ENCODE measurements at regions not wholly inside any gene's neighbourhood (a gene's known extent, or its start where the extent isn't known, plus 50 kb on each side); places are given as distances from the start of the nearest gene placed in this dataset.

- DNase-seq (ENCODE audit: low spot score): no peak
- no peaks in the 10 kb centered on the region for H3K4me1 ChIP-seq (ENCODE audit: control insufficient read depth in 4 of 4, insufficient read depth in 4 of 4, low read length in 3 of 4)
- H3K27me3 ChIP-seq (ENCODE audit: control insufficient read depth in 4 of 4, insufficient read depth in 4 of 4, low read length in 3 of 4): no peaks in the 10 kb centered on the region
- H3K4me3 ChIP-seq (ENCODE audit: low read depth in 1 of 3, low read length in 3 of 3): no peak overlapping the region
- H3K9ac ChIP-seq (ENCODE audit: low read depth in 1 of 2, low read length in 2 of 2): no peak overlapping the region
- no peaks in the 10 kb centered on the region for H3K9me3 ChIP-seq (ENCODE audit: control insufficient read depth in 4 of 4, low read length in 3 of 4)
- WGBS: 80% methylated on average over 4 of the region's 4 CpGs
- no peak overlapping the region for H3K27ac ChIP-seq (ENCODE audit: low read depth in 1 of 2, low read length in 2 of 2)
- no peaks in the 10 kb centered on the region for H3K36me3 ChIP-seq (ENCODE audit: control insufficient read depth in 4 of 4, insufficient read depth in 3 of 4, low read depth in 1 of 4, low read length in 3 of 4)
- TF ChIP-seq, protein P1, sequence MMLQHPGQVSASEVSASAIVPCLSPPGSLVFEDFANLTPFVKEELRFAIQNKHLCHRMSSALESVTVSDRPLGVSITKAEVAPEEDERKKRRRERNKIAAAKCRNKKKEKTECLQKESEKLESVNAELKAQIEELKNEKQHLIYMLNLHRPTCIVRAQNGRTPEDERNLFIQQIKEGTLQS (IDR thresholded peaks at IDR 0.05): no peak
- TF ChIP-seq FOXA1 (IDR thresholded peaks at IDR 0.05) (no peak), SP1 (IDR thresholded peaks at IDR 0.05) (no peak), GABPA (IDR thresholded peaks at IDR 0.05 in 1 of 2, conservative IDR thresholded peaks at IDR 0.05 in 1 of 2) (no peak), RXRA (IDR thresholded peaks at IDR 0.05) (no peak), EGR1 (IDR thresholded peaks at IDR 0.05; ENCODE audit: low read depth in 2 of 2) (no peak), JUND (IDR thresholded peaks at IDR 0.05) (no peak), FOXA2 (IDR thresholded peaks at IDR 0.05) (no peak), HNF4G (IDR thresholded peaks at IDR 0.05) (no peak), YY1 (IDR thresholded peaks at IDR 0.05) (no peak), CTCF (IDR thresholded peaks at IDR 0.05; ENCODE audit: low read depth, low read length, missing input control) (no peak), NR2F2 (IDR thresholded peaks at IDR 0.05) (no peak), TAF1 (conservative IDR thresholded peaks at IDR 0.05) (no peak), RAD21 (IDR thresholded peaks at IDR 0.05) (no peak), HNF4A (conservative IDR thresholded peaks at IDR 0.05) (no peak)
- TF ChIP-seq, protein P2, sequence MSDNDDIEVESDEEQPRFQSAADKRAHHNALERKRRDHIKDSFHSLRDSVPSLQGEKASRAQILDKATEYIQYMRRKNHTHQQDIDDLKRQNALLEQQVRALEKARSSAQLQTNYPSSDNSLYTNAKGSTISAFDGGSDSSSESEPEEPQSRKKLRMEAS (IDR thresholded peaks at IDR 0.05): no peak
- TF ChIP-seq, protein P3, sequence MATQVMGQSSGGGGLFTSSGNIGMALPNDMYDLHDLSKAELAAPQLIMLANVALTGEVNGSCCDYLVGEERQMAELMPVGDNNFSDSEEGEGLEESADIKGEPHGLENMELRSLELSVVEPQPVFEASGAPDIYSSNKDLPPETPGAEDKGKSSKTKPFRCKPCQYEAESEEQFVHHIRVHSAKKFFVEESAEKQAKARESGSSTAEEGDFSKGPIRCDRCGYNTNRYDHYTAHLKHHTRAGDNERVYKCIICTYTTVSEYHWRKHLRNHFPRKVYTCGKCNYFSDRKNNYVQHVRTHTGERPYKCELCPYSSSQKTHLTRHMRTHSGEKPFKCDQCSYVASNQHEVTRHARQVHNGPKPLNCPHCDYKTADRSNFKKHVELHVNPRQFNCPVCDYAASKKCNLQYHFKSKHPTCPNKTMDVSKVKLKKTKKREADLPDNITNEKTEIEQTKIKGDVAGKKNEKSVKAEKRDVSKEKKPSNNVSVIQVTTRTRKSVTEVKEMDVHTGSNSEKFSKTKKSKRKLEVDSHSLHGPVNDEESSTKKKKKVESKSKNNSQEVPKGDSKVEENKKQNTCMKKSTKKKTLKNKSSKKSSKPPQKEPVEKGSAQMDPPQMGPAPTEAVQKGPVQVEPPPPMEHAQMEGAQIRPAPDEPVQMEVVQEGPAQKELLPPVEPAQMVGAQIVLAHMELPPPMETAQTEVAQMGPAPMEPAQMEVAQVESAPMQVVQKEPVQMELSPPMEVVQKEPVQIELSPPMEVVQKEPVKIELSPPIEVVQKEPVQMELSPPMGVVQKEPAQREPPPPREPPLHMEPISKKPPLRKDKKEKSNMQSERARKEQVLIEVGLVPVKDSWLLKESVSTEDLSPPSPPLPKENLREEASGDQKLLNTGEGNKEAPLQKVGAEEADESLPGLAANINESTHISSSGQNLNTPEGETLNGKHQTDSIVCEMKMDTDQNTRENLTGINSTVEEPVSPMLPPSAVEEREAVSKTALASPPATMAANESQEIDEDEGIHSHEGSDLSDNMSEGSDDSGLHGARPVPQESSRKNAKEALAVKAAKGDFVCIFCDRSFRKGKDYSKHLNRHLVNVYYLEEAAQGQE (IDR thresholded peaks at IDR 0.05): no peak
- TF ChIP-seq, protein P4, sequence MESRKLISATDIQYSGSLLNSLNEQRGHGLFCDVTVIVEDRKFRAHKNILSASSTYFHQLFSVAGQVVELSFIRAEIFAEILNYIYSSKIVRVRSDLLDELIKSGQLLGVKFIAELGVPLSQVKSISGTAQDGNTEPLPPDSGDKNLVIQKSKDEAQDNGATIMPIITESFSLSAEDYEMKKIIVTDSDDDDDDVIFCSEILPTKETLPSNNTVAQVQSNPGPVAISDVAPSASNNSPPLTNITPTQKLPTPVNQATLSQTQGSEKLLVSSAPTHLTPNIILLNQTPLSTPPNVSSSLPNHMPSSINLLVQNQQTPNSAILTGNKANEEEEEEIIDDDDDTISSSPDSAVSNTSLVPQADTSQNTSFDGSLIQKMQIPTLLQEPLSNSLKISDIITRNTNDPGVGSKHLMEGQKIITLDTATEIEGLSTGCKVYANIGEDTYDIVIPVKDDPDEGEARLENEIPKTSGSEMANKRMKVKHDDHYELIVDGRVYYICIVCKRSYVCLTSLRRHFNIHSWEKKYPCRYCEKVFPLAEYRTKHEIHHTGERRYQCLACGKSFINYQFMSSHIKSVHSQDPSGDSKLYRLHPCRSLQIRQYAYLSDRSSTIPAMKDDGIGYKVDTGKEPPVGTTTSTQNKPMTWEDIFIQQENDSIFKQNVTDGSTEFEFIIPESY (IDR thresholded peaks at IDR 0.05): no peak
These were observed 144.8 kb downstream of the MAD2L1 start for GRCh38 chr4:119921830-119922229.
